Erythroblast (primary cell): ENCODE measurements at regions not wholly inside any gene's neighbourhood (a gene's known extent, or its start where the extent isn't known, plus 50 kb on each side); places are given as distances from the start of the nearest gene placed in this dataset.

Source experiments
- GATA1 ChIP-seq: IDR thresholded peaks from 2 replicates; pipeline ENCODE4 v1.6.1; 2011; ENCODE audit warnings: low read depth, mild to moderate bottlenecking, control low read depth, low read length, moderate library complexity
- POLR2A ChIP-seq: IDR thresholded peaks from 2 replicates; pipeline ENCODE4 v1.6.1; 2011; ENCODE audit warnings: mild to moderate bottlenecking, low read length

GRCh38 chr10:83632701-83633100 lies 506.6 kb upstream of the GHITM start:
- no peak for TF ChIP-seq POLR2A
- TF ChIP-seq GATA1, result no peak
